LNCaP clone FGC (cell line): ENCODE measurements at regions not wholly inside any gene's neighbourhood (a gene's known extent, or its start where the extent isn't known, plus 50 kb on each side); places are given as distances from the start of the nearest gene placed in this dataset.

Experiments used
- DNase-seq: peaks from one replicate; pipeline ENCODE4 v3.0.0-alpha.2; 2011; ENCODE audit warnings: low read depth
- H3K4me3 ChIP-seq: 2 replicates; pipeline ENCODE4 v1.5.1; 2011; ENCODE audit warnings: mild to moderate bottlenecking, low read depth, low read length, control low read depth
- TF ChIP-seq, protein P1 (sequence below): IDR thresholded peaks from 2 replicates; pipeline ENCODE4 v1.5.1; 2012; ENCODE audit warnings: mild to moderate bottlenecking; ENCODE audit not compliant: control insufficient read depth, insufficient read depth; ENCODE audit errors: extremely low read depth

GRCh38 chr13:112194579-112194978 lies 127.6 kb downstream of the SOX1 start:
- TF ChIP-seq, protein P1, sequence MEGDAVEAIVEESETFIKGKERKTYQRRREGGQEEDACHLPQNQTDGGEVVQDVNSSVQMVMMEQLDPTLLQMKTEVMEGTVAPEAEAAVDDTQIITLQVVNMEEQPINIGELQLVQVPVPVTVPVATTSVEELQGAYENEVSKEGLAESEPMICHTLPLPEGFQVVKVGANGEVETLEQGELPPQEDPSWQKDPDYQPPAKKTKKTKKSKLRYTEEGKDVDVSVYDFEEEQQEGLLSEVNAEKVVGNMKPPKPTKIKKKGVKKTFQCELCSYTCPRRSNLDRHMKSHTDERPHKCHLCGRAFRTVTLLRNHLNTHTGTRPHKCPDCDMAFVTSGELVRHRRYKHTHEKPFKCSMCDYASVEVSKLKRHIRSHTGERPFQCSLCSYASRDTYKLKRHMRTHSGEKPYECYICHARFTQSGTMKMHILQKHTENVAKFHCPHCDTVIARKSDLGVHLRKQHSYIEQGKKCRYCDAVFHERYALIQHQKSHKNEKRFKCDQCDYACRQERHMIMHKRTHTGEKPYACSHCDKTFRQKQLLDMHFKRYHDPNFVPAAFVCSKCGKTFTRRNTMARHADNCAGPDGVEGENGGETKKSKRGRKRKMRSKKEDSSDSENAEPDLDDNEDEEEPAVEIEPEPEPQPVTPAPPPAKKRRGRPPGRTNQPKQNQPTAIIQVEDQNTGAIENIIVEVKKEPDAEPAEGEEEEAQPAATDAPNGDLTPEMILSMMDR = no peak
- no peak overlapping the region for H3K4me3 ChIP-seq
- no peak for DNase-seq

GRCh38 chr13:112198396-112199010 lies 131.6 kb downstream of the SOX1 start:
- TF ChIP-seq, protein P1 = no peak
- no peak overlapping the region for H3K4me3 ChIP-seq
- no peak for DNase-seq

DNA sequence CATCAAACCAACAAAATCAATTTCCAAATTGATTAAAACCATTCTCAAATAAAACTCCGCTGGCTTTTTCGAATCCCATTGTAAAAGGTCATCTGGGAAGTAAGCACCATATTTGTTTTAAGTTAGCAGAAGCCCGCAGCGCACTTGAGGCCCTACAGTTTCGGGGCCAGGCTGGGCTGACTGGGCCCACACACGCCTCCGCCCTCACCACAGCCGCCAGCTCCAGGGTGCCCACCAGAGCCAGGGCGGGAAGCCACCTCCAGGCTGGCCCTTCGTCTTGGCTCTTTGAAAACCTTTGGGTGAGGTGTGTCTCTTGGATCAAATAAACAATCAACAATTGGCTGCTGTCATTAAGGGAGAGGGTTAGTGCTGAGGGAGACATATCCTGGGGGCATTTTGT lies 133.3 kb downstream of the SOX1 start:
- TF ChIP-seq, protein P1 = no peak
- no peak overlapping the region for H3K4me3 ChIP-seq
- no peak for DNase-seq

GRCh38 chr13:112202266-112202665 lies 135.3 kb downstream of the SOX1 start:
- H3K4me3 ChIP-seq = no peak overlapping the region
- TF ChIP-seq, protein P1 = no peak

DNA sequence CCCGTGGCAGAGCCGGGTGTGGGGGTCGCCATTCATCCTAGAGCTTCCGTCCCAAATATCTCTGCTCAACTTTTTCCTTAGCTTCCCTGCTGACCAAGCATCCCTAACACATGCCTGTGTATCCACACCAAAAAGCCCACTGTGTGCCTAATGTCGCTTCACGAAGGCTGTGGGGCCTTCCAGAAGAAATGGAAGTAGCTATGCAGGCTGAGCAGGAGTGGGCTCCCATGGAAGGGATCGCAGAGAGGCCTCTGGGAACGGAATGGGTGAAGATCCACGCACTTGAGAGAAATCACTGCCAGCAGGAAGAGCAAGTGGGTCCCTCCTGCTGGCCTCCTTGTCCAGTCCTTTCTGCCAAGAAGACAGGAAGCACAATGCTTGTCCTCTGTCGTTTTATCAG lies 136.0 kb downstream of the SOX1 start:
- TF ChIP-seq, protein P1 = no peak
- DNase-seq = no peak
- H3K4me3 ChIP-seq = no peak overlapping the region

More at GRCh38 chr13:112202266-112202665, 135.3 kb downstream of the SOX1 start:
- DNase-seq = no peak

GRCh38 chr13:112203614-112204013 lies 136.7 kb downstream of the SOX1 start:
- DNase-seq = no peak
- H3K4me3 ChIP-seq = no peak overlapping the region
- TF ChIP-seq, protein P1 = no peak

- TF ChIP-seq, protein P1 = no peak
- no peak overlapping the region for H3K4me3 ChIP-seq
- no peak for DNase-seq
These were observed 137.7 kb downstream of the SOX1 start for GRCh38 chr13:112204346-112205327.
